Skeletal muscle cell (primary cell): ENCODE measurements at regions not wholly inside any gene's neighbourhood (a gene's known extent, or its start where the extent isn't known, plus 50 kb on each side); places are given as distances from the start of the nearest gene placed in this dataset.

Source experiments
- DNase-seq: peaks from one replicate; pipeline ENCODE4 v3.0.0-alpha.2; 2010; ENCODE audit warnings: low read depth
- H3K4me3 ChIP-seq: 2 replicates; pipeline ENCODE4 v1.5.1; 2011; ENCODE audit warnings: low read depth, mild to moderate bottlenecking, control low read depth, low read length, moderate library complexity

GRCh38 chr20:58162986-58163385 lies 65.5 kb downstream of the ANKRD60 start:
- H3K4me3 ChIP-seq: no peak overlapping the region
- no peak for DNase-seq

GRCh38 chr20:58161192-58161591 lies 67.3 kb downstream of the ANKRD60 start:
- no peak for DNase-seq
- H3K4me3 ChIP-seq: no peak overlapping the region

DNA sequence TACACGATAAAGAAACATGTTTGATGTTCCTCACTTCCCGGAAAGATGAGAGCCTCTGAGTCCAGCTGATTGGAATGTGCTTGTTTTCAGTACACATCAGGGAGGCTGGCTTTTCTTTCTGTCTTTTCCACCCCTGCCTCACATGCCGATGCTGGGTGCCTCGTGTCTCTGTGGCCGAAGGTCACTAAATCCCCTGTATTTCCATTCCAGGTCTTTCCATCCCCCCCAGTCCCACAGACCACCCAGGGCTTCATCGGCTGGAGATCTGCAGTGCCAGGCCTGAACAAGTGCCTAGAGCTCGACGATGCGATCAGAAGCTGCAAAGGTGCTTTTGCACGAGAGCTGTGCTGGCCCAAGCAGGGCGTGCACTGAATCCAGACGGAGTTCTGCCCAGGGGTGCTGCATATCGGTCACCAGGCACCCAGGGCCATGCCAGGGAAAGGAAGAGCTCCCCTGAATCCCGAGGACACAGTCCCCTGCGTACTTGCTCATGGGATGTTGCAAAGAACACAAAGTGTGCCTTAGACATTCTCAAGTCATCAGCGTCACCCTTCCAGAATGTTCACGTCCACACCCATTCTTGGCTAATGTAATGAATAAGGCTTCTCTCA lies 67.9 kb downstream of the ANKRD60 start:
- H3K4me3 ChIP-seq: no peak overlapping the region
- no peak for DNase-seq

GRCh38 chr20:58155148-58155925 lies 73.1 kb downstream of the ANKRD60 start:
- no peak for DNase-seq
- no peak overlapping the region for H3K4me3 ChIP-seq

GRCh38 chr20:58154113-58154512 lies 74.3 kb downstream of the ANKRD60 start:
- no peak for DNase-seq
- H3K4me3 ChIP-seq: no peak overlapping the region

GRCh38 chr20:58153121-58153520 lies 75.3 kb downstream of the ANKRD60 start:
- no peak for DNase-seq

DNA sequence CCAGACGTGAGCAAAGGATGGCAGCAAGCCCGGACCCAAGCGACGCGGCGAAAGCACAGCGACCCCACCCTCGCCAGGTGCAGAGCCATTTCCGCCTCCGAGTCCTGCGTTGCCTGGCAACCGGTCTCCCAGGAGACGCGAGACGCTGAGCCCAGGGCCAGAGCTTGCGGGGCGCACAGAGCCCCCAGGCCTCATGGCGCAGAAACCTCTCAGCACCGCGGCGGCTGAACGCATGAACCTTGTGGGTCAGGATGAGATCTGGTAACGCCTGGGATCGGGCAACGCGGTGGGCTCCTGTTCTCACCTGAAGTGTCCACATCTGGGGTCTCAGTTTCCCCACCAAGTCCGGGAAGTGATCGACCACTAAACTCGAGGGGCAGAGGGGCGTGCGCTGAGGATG lies 77.7 kb downstream of the ANKRD60 start:
- no peak overlapping the region for H3K4me3 ChIP-seq
- no peak for DNase-seq

More at GRCh38 chr20:58153121-58153520, 75.3 kb downstream of the ANKRD60 start:
- no peak overlapping the region for H3K4me3 ChIP-seq

DNA sequence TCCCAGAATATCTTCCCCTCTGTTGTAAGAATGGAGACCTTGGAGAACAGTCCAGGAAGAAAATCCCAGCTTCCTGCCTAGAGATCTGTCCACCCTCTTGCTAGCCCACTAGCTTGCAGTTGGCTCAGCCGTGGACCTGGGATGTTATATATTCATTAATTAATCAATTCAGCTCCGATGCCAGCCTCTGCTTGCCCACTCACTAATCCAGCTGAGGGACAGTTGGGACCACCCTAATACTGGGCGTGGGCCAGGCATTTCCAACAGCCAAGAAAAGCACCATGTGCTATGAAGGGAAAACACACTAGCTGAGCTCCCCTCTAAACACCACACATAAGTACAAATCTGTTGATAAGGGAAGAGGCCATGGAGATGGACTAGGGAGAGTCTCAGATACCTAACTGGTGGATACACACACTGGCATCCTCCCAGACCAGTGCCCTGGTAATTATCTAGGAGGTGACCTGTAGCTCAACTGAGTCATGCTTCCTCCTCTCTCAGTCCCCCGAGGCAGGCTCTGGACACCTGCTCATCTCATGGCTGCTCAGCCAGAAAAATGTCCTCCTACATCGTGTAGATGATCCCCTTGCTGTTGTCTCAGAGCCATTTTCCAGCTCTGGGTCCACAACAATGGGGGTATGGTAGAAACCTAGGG lies 78.9 kb downstream of the ANKRD60 start:
- H3K4me3 ChIP-seq: no peak overlapping the region
- DNase-seq: no peak

GRCh38 chr20:58148891-58149290 lies 79.6 kb downstream of the ANKRD60 start:
- H3K4me3 ChIP-seq: no peak overlapping the region
- DNase-seq: no peak

DNA sequence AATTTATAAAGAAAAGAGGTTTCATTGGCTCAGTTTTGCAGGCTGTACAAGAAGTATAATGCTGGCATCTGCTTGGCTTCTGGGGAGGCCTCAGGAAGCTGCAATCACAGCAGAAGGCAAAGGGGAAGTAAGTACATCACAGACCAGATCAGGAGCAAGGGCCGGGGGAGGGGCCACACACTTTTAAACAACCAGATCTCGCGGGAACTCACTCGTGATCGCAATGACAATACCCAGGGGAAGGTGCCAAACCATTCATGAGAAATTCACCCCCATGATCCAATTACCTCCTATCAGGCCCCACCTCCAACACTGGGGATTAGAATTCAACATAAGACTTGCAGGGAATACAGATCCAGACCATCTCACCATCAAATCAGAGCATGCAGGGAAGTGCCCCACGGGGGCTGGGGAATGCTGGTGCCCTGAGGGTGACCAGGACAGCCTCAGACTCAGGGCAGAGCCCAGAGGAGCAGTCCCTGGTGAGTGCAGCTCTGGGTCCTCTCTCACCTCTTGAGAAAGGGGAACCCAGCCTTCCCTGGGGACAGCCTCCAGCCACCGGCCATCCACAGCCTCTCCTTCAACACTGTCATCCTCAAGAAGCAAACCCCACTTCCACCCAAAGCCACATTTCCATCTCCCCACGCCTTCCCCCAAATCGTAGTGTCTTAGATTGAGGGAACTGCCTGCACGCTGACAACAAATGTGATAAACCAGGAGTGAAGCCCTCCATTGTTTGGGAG lies 80.7 kb downstream of the ANKRD60 start:
- no peak overlapping the region for H3K4me3 ChIP-seq
- no peak for DNase-seq

GRCh38 chr20:58146746-58147140 lies 81.7 kb downstream of the ANKRD60 start:
- no peak overlapping the region for H3K4me3 ChIP-seq
- DNase-seq: no peak

DNA sequence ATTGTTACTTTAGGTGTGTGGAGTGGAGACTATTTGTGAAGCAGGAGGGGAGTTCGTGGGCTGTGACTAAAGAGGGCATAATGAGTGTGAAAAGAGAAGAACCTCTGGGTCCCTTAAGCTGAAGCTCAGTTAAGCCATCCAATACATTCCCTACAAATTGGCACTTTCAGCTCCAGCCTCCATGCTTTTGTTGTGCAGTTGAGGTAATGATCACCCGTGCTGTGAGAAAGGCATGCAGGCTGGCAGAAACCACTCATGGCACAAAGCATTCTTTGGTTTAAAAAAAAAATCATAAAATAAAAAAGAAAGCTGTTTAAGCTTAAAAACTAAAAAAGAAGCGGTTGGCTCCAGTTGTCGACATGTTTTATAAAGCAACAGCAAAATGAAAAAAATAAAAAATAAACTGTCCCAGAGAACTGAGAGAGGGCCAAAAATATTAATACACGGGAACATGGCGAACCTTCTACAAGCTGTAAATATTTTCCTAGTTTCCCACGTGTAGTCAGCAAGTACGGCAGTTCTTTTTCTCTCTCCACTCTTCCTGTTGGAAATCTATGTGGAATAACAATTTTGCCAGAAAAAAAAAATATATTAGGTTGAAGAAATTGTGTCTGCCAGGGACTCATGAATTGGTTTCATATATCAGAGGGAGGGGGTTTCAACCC lies 82.2 kb downstream of the ANKRD60 start:
- no peak overlapping the region for H3K4me3 ChIP-seq
- no peak for DNase-seq

- no peak for DNase-seq
- H3K4me3 ChIP-seq: no peak overlapping the region
Observed at GRCh38 chr20:58145506-58146080, 82.9 kb downstream of the ANKRD60 start.

DNA sequence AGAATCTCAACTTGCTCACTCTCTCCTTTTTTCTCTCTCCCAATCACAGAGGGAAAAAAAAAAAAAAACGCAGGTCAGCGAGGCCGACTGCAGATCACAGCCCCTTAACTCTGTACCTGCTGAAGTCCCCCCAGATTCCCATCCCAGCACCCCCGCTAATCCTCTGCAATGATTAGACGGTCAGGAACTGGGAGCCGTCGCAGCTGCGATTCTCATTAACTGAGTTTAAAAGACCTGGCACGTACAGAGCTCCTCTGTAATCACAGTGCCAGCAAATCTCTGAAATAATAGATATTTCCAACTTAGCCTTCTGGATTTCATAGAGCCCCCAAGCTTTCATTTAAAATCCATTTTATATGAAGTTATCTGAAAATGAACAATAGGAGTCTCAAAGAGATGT lies 84.4 kb downstream of the ANKRD60 start:
- no peak overlapping the region for H3K4me3 ChIP-seq
- no peak for DNase-seq

DNA sequence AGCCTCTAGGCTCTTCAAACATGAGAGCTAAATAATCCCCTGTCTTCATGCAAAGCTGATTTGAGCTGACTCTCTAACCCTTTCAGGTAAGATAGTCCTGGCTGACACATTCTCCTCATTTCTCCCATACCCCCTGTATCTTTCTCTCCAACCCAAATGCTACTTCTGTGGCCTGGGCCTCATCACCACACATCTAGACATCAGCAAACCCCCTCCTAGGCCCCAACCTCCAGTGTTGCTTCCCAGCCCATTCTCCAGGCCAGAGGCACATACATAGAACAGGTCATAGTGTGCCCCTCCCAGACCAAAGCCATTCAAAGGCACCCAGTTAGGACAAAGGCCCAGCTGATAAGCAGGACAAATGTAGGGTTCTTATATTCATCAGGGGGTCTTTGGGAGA lies 84.9 kb downstream of the ANKRD60 start:
- H3K4me3 ChIP-seq: no peak overlapping the region
- no peak for DNase-seq

DNA sequence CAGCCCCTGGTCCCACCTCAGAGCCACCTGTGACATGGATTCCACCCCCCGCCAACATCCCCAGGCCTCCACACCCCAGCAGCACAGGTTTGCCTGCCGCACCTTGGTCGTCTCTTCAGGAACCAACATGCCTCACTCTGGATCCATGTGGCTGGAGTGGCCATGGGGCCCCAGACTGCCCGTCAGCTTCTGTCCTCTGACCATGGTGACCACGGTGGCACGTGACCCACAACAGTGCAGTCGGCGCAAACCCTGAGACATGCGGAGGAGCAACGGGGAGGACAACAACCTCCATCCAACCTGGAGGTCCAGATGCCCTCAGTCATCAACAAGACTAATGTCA lies 85.6 kb downstream of the ANKRD60 start:
- no peak overlapping the region for H3K4me3 ChIP-seq
- DNase-seq: no peak

DNA sequence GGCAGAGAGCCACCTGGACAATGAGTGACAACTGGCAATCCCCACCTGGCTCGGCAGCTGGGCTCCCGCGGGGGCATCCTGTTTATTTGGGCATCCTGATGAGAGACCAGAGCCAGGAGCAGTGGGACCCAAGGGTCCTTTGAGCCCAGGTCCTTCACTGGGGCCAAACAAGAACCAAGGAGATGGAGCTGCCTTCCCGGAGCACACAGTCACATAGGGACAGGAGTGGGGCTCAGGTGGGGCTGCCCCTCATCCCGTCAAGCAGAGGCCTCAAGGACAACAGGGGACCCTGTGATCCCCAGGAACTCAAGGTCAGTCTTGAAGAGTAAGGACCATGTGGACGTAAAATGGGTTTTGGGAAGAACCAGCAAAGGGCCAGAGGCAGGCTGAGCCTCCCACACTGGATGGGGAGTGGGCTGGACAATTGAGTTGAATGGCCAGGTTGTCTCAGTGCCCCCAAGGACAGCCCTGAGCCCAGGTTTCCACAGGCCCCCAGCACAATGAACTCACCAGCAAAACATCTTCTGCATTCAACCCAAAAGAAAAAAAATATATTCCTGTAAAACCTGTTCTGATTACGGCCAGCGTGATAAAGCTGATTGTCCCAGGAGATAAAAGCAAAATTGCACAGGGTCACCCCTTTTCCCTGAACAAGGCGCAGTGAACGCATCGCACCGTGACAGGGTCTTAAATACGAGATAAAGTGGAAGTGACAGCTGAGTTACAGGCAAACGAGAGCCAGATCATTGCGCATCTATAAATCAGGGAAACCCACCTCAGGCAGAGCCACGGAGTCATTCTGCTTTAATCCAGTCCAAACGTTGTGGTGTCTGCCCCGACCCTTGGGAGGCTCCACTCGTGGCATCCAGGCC lies 86.2 kb downstream of the ANKRD60 start:
- no peak overlapping the region for H3K4me3 ChIP-seq
- no peak for DNase-seq

GRCh38 chr20:58141496-58141895 lies 87.0 kb downstream of the ANKRD60 start:
- H3K4me3 ChIP-seq: no peak overlapping the region
- no peak for DNase-seq
